NCI-H345 (cell line): ENCODE measurements at regions not wholly inside any gene's neighbourhood (a gene's known extent, or its start where the extent isn't known, plus 50 kb on each side); places are given as distances from the start of the nearest gene placed in this dataset.
"Not testable (repeated sequence)": the region's sequence is repeated elsewhere in the genome, so short reads cannot be mapped to it uniquely, and the experiment has no call there.

Experiments used
- DNase-seq: peaks from one replicate; lab custom pipeline; 2025; lab: John Stamatoyannopoulos, UW

DNA sequence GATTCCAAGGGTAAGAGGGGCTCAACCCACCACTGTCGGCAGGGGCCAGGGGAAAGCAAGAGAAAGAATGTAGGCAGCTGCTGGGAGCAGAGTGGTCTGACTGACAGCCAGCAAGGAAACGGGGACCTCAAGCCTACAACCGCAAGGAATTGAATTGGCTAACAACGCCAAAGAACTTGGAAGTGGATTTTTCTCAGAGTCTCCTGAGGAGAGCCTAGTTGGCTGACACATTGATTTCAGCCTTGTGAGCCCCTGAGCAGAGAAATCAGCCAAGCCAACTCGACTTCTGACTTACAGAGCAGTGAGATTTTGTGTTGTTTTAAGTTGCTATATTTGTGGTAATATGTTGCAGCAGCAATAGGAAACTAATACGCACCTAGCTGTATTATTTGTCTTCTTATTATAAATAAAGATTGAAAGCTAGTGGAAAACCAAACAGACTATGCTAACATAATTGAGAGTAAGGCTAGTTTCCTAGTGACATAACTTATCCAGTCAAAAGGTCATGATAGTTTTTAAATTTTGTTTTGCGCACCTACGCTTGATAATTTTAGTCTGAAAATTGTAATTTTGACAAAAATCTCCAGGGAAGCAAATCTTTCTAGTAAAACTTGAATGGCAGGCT, 145.8 kb upstream of the HCCS start:
- DNase-seq, result no peak

DNA sequence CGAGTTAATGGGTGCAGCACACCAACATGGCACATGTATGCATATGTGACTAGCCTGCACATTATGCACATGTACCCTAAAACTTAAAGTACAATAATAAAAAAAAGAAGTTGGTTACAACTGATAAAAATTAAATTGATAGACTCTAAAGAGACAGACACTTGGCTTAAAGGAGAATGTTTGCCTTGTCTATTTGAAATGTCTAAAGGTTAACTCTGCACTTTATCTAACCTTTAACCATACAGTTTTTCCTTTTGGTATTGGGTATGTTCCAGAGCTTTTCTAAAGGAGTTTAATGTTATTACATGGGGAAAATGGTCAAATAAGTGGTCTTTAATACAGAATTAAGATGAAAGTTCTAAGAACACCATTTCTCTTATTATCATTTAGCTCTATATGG, 145.1 kb upstream of the HCCS start:
- no peak for DNase-seq

DNA sequence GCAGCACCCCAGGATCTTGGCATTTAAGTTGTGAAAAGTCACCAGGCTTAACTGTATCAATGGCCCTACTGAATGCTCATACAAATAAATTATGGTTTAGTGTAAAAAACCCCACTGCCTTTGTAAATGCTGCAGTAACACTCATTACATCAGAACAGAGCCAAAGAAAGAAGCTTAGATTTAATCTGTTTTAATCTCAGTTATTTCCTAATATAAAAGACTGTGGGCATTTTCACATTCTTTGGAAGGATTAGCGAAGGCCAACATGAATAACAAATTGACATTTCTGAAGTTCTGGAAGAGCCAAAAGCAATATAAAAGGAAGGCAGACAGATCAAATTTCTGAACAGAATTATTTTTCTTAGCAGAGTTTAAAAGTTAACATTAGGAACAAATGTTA, 140.0 kb upstream of the HCCS start:
- DNase-seq, result no peak

DNA sequence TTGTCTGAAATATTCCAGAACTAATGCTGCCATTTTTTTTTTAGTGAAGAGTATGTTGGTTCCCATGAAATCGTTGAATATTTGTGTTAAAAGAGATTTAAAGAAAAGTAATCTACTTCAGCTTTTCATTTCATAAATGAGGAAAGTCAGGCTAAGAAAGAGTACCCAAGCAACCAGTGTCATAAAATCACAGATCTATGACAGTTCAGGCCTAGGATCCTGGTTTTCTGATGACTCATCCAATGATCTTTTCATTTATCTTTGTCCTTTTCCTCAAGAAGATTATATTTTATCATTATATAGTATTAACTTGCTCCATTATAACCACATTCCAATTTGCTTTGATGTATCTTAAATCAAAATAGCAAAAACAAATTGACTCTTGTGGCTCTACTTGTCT, 139.4 kb upstream of the HCCS start:
- DNase-seq, result no peak

DNA sequence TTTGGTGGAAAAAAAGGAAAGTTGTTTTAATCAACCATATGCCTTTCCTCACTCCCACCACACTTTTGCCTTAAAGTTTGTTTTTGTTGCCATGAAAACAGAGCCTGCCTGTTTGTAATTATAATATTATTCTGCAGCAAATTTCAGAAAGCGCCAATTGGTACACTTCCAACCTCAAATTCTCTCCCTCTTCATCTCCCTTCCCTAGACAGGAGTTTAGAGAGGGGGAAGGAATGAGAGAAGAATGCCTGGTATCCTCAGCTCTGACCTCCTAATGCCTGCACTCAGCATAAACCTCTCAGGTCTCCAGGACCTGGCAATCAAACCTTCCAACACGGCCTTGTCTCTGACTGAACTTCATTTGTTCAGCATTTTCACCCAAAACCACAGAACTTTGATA, 138.4 kb upstream of the HCCS start:
- DNase-seq, result no peak

DNA sequence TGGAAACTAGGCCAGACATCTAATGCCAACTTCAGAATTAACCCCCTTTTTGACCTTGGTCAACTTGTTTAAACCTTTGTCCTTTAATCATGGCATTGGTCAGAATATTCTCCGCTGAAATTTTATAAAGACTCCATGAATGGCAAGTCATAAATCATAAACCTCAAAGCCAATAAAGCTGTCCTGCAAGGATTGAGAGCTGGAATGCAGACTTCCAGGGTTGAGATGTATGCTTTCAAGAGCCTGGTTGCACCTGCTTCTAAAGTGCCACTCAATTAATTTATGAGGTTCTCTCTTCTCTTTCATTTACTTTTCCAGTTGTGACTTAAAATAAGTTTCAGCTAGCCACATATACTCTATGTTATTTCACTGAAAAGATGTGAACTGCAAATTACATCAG, 136.2 kb upstream of the HCCS start:
- no peak for DNase-seq

DNA sequence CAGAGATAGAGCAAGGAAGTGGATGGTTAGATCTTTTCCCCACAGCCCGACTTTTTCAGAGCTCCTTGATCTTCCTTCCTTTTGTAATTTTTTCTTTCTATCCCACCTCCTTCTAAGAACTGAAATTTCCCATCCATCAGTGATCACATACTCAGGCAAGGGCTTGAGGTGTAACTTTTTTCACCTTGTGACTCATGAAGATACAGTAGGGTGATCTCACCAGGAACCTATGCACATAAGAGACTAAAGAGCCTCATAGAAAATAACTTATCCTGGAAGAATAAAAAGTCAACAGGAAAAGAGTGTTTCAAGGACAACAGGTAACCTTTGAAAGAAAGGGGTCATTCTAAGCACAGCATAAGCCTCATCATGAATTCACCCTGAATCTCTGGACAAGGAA, 131.2 kb upstream of the HCCS start:
- no peak for DNase-seq

DNA sequence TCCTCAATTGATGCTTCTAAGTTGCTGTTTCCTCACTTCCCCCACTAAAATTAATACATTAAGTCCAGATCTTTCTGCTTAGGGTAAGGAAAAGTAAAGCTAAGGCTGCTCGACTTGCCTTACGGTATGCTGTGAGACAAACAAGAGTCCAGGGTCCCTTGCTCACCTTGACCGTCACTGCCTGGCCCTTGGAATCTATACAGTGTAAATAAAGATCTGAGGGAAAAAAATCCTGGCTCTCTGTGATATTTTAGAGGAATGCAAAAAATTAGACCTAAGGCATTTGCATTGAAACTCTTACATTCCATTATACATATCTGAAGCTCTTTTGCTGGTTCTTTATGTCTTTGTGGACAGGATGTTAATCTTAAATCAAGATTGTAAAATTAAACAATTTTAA, 129.6 kb upstream of the HCCS start:
- no peak for DNase-seq

DNA sequence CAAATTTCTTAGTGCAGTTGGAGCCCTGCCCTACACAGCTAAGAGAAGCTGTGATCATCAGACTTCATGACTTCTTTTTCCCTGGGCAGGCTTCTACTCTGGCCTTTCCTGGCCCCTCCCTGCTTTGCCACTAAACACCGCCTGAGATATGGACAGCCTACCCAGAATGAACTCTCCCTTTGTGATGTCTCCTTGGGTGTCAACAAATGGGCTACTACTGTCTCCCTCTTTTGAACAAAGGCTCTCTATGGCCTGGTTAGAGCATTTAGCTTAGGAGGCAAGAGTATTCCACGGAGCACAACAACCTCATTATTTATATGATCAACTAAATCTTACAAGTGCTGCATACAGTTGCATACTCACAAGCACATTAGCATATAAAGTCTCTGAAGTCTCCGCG, 127.6 kb upstream of the HCCS start:
- DNase-seq, result no peak

DNA sequence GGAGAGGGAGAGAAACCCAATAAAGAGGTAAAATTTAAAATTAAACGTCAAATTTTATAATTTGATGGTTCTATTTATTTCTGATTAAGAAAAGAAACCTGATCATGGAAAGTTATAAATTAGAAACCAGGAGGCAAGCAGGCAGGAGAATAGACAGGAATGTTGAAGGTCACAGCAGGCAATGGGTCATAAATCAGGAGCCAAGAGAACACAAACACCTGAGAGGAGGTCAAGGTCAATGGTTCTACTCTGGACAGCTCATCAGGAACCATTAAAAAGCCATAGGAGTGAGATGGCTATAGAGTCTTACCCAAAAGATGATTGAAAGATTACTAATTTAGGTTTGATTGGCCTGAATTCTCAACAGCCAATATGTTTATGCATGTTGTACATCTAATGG, 126.9 kb upstream of the HCCS start:
- DNase-seq, result no peak

DNA sequence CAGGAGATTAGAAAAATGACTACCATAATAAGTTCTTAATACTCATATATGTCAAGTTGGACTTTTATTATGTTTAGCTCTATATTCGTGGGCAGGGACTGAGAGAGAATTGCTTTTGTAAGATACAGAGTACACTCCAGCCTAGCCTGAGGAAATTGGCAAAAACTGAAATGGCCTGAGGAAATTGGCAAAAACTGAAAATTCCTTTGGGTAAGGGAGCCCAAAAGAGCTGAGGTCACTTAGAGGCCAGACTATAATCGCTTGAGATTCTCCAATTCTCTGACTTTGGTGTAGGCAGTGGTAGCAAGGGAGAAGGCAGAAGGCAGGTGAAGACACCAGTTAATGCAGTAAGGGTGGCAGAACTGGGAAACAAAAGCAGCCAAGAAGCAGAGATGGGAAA, 124.5 kb upstream of the HCCS start:
- no peak for DNase-seq

DNA sequence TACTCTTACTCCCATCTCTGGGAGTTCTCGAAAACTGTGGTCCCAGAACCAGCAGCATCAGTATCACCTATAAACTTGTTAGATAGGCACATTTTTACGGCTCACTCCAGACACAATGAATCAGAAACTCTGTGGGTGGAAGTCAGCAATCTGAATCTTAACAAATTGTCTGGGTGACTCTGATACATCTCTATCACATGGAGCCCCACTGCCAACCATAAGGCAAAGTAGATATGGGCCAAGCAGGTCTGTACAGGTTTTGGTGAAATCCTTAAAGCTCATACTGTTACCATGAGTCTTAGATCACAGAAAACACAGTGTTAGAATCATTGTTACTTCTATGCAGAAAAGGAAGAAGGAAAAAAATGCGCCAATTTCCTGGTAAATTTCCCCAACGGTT, 122.5 kb upstream of the HCCS start:
- no peak for DNase-seq

DNA sequence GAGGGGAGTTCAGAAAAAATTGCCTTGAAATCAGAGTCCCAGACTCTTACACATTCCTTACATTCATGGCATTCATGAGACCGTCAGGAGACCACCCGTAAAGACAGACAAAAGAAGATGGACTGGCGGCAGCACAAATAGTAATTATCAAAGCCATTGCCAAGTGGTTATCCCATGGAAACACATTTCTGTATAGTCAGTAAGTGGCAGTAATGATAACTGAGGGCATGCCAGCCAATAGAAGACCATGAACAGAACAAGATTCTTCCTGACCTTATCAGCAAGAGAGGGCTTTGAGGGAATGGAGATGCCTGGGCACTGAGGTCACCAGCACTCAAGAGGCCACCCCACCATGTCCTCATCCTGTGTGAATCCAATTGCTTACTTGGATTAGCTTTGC, 121.7 kb upstream of the HCCS start:
- no peak for DNase-seq

DNA sequence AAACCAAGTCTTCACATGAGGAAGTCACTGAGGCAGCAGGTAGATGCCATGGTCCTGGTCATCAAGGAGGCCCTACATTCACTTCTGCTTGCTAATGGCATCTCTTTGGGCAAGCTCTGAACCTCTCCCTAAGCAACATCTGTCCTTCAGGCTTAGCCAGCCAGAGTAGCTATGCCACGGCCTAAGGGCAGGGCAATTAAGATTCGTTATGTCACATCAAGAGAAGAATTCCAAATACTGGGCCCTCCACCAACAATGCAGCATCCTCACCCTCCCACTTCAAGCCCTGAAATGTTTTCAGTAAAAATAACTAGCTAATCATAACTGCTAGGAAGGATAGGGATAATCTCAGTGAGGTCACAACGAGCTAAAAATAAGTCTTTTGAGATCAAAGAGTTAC, 120.7 kb upstream of the HCCS start:
- no peak for DNase-seq

DNA sequence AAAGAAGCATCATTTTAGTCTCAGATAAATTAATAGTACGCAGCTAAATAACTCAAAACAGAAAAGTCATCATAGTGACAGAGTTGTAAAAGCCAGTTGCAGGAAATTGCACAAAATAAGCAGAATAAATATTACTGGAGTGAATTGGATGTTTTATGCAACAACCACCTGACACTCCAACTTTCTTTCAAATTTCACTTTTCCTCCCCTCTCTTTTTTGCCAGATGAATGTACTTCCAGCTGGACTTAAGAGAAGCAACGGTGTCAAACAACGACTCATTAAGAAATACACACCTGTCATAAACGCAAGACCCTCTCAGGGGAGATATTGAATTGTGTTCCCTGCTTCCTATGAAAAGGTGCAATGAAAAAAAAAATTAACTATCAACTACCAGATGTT, 120.2 kb upstream of the HCCS start:
- DNase-seq, result no peak

DNA sequence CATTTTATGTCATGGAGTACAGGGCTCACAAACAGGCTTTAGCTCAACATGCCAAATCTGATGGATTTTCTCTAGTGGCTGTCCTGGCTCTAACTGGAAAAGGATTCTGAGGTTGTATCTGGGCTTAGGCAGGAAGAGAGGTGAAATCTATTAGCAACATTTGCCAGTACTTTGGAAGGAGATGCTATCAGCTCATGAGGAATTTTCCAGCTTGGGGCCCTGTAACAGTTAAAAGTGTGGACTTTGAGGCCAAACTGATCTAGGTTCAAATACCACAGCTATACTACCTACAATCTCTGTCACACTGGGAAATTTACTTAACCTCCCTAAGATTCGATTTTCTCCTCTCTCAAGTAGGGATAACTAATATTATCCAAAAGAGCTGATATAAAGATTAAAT, 119.0 kb upstream of the HCCS start:
- DNase-seq, result no peak

DNA sequence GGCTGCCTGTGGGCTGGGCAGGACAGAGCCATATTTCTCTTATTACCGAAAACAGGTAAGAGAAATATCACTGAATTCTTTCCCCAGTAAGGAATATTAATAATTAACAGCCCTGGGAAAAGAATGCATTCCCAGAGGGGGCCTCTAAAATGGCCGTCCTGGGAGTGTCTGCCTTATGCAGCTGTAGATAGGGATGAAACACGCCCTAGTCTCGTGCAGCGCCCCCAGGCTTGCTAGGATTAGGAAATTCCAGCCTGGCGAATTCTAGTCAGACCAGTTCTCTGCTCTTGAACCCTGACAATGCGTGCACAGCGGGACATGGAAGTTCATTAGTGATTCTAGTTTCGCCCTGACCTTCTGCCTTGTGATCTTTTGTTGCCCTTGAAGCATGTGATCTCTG, 104.1 kb upstream of the HCCS start:
- DNase-seq, result not testable (repeated sequence)

DNA sequence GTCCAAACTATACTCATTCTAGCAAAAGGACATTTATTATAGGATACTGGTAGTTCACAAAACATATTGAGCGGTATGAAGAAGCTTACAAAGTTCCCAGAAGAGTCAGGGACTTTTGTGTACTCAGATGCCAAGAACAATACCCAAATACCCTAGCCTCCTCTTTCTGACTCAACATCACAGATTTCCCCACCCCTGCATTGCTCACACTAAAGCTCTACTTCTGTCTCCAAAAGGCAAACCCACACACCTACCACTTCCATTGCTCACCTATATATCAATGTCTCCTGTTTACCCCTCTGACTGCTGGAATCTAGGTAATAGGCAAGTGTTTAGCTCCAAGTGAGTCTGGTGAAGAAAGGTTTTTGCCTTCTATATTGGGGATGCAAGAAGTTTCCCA, 100.7 kb upstream of the HCCS start:
- no peak for DNase-seq

DNA sequence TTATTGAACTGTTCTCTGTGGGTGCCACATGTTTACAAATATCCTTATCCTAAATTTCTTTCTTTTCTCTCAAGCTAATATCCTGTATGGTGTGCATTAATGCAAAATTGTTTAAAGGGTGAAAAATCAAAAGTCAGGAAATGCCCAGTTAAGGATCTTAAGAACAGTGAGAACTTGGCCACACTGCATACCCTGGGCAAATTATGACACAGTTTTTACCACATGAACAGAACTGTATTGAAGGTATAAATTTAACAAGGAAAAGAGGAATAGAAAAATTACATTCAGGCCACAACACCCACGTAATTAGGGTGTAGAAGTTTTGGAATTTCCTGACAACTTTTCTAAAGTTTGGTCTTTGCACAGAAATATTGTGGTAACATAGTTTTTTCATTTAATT, 94.4 kb upstream of the HCCS start:
- no peak for DNase-seq

DNA sequence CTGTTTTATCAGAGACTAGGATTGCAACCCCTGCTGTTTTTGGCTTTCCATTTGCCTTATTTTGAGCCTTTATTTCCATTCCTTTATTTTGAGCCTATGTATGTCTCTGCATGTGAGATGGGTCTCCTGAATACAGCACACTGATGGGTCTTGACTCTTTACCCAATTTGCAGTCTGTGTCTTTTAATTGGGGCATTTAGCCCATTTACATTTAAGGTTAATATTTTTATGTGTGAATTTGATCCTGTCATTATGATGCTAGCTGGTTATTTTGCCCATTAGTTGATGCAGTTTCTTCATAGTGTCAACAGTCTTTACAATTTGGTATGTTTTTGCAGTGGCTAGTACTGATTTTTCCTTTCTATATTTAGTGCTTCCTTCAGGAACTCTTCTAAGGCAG, 88.5 kb upstream of the HCCS start:
- DNase-seq, result not testable (repeated sequence)

DNA sequence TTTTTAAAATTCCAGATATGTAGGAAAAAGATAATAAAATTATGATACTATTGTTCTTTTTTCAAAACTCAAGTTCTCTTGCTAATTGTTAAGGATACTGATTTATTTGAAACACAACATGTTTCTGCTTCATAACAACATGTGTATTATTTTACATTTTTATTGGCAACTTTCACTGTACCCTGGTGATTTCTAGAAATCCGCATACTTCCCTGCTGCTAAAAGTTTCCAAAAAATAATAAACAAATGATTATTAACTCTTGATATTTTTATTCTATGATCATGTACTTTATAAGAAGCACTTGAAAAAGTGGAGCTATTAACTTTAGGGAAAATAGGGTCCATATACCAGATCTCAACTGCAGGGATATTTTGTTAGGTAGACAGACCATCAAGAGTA, 71.2 kb upstream of the HCCS start:
- DNase-seq, result no peak

DNA sequence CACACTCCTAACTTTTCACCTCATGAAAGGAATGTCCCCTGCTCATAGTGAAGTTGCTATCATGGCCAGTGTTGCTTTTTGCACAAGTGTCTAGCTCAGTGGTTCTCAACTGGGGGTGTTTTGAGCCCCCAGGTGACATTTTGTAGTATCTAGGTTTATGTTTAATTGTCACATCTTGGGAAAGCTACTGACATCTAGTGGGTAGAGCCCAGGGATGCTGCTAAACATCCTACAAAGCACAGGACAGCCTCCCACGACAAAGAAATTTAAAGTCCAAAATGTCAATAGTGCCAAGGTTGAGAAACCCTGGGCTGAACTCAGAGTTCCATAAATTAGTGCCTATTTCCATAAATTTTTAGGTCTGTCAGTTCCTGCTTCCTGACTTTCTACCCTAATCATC, 70.7 kb upstream of the HCCS start:
- no peak for DNase-seq

DNA sequence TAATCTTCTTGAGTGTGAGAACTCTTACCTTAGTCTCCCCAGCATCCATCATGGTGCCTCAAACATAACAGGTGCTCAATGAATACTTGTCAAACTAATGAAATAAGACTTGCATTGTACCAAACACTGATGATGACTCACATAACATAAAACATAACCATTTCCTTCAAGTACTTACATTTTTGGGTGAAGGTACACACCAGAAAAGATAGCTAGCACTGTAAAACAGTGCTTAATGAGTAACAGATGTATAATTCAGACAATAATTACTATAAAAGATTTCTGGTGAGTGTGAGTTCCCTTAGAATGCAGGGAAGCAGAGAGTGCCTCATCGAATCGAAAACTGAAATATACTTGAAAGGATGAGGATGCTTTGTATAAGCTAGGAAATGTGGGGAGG, 70.1 kb upstream of the HCCS start:
- no peak for DNase-seq

DNA sequence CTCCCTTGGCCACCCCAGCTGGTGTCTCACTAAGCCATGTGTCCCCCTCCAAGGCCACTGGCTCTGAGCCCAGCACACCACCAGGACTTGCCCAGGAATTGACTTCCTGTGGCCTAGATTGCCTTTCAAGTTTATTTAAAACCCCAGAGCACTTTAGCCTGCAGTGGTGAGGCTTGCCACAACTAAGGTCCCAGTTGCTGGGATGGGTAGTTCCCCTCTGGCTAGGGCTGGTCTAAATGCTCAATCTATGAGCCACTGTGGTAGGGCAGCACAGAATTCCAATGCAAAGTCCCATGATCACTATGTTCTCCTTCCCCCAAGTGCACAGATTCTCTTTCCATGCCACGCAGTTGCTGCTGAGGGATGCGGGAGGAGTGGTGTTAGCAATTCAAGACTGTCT, 61.1 kb upstream of the HCCS start:
- DNase-seq, result no peak

DNA sequence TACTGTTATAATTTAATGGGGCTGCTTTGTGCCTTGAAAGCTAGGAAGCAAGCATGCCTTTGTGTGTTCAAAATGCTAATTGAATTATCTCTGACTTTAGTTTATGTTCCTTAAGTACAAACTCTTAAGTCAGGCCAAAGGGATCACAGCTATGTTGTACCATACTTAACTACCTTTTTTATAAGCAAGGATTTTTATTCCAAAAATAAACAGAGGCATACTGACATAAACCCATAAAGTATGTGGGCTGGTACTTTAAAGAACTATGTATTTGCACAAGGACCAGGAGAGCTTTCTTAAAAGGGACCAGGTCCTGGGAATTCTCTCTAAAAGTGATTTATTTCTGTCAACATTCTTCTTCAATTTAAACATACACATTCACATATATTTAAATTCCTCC, 57.8 kb upstream of the HCCS start:
- no peak for DNase-seq
